ENCODE measurements at regions not wholly inside any gene's neighbourhood (a gene's known extent, or its start where the extent isn't known, plus 50 kb on each side); places are given as distances from the start of the nearest gene placed in this dataset.
"Not testable (repeated sequence)": the region's sequence is repeated elsewhere in the genome, so short reads cannot be mapped to it uniquely, and the experiment has no call there.

DNA sequence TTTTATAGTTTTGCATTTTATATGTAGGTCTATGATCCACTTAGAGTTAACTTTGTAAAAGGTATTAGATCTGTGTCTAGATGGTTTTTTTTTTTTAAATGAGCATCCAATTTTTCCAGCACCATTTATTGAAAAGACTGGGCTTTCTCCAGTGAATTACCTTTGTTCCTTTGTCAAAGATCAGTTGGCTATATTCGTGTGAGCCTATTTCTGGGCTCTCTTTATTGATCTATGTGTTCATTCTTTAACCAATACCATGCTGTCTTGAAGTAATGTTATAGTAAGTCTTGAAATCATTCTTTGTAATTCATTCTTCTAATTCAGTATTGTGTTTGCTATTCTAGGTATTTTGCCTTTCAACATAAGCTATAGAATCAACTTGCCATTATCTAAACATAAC, 165.4 kb upstream of the ARPP21 start:
- no peak for DNase-seq

DNA sequence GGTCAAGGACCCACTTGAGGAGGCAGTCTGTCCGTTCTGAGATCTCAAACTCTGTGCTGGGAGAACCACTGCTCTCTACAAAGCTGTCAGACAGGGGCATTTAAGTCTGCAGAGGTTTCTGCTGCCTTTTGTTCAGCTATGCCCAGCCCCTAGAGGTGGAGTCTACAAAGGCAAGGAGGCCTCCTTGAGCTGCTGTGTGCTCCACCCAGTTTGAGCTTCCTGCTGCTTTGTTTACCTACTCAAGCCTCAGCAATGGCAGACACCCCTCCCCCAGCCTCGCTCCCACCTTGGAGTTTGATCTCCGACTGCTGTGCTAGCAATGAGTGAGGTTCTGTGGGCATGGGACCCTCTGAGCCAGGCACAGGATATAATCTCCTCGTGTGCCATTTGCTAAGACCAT, 156.8 kb upstream of the ARPP21 start:
- DNase-seq, result not testable (repeated sequence)

DNA sequence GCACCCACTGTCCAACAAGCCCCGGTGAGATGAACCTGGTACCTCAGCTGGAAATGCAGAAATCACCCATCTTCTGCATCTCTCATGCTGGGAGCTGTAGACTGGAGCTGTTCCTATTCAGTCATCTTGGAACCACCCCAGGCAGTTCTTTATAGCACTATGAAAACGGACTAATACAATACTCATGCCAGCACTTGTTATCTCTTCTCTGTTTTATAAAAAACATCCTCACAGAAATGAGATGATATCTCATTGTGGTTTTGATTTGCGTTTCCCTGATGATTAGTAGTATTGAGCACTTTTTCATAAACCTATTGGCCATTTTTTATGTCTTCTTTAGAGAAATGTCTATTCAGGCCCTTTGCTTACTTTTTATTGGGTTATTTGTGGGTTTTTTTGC, 156.2 kb upstream of the ARPP21 start:
- no peak for DNase-seq

DNA sequence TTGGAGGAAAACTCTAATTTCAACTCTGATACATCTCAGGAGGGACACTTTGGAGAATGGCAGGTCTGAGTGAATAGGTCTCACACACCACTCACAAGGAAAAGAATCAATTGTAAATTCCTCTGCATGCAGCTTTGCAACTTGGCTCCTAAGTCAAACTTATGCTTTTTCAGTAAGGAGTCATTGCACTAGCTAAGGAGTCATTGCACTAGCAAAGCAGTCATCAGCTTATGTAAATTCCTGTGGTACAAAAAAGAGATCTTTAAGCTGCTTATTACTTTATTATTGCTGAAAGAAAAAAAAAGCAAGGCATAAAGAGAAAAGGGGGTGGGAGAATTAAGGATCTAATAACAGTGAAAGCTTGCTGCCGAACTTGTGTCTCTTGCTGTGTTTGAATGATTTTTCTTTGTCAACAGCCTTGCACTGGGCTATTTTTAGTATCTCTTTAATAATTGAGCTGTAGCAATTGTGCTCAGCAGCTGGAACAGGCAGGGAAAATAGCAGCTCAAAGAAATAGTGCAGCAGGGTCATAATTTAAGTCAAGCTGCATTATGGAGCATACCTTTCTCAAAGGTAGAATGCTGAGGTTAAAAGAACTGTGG, 154.3 kb upstream of the ARPP21 start:
- no peak for DNase-seq

DNA sequence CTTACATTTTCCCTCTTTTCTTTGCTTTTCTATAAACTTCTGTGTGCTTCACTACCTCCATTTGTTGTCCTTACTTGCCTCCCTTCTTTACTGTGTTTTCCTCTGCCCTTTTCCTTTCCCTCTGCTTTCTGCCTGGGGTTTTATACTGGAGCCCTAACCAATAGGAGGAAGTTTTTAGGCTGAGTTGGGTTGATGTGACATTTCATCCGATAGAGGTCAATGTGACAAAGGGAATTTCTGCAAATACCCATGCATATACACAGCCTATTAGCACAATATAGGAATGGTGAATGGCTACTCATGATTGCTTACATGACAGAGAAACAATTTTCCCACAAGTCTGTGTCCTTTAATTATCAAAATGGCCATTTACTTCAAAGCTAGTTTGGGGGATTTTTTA, 153.0 kb upstream of the ARPP21 start:
- DNase-seq, result no peak

DNA sequence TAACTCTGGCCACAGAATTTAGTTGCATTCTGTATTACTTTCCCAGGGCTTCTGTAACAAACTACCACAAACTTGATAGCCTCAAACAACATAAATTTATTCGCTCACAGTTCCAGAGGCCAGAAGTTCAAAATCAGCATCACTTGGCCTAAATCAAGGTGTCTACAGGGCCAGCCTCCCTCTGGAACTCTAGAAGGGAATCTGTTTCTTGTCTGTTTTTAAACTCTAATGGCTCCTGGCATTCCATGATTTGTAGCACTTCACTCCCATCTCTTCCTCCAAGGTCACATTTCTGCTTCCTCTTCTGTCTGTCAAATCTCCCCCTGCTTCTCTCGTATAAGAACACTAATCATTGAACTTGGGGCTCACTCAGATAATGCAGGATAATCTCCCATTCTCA, 151.9 kb upstream of the ARPP21 start:
- no peak for DNase-seq

DNA sequence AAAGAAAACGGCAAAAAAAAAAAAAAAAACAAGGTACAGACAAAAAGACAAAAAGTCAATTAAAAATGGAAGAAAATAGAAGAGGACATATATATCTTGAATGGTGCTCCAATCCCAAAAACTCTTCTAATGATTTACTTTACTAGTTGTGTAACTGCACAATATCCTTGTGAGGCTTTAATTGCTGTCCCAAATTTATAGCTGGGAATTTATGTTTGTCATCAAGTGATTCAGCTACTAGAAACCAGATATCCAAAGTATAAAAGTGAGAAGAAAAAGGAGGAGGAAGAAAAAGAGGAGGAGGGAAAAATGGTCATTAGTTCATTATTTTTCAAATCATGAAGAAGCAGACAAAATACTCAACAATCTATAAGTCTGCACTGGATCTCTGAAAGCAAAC, 150.8 kb upstream of the ARPP21 start:
- DNase-seq, result no peak

DNA sequence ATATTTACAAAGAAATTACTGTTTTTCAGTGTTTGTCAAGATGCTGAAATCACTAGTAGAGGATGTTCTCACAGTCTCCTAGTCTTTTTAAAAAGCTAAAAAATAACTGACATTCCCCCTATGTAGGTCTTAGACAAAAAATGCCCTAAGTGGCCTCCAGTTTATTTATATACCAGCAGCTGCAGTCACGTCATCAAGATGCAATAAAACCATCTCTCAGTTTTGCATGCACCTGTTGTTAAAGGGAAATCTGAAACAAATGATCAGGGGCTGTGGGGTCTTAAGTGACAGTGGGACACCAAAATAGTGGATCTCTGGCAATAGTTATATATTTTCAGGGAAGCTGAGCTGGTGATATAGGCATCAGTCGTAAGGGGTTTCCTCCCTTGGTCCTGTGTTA, 146.5 kb upstream of the ARPP21 start:
- no peak for DNase-seq

DNA sequence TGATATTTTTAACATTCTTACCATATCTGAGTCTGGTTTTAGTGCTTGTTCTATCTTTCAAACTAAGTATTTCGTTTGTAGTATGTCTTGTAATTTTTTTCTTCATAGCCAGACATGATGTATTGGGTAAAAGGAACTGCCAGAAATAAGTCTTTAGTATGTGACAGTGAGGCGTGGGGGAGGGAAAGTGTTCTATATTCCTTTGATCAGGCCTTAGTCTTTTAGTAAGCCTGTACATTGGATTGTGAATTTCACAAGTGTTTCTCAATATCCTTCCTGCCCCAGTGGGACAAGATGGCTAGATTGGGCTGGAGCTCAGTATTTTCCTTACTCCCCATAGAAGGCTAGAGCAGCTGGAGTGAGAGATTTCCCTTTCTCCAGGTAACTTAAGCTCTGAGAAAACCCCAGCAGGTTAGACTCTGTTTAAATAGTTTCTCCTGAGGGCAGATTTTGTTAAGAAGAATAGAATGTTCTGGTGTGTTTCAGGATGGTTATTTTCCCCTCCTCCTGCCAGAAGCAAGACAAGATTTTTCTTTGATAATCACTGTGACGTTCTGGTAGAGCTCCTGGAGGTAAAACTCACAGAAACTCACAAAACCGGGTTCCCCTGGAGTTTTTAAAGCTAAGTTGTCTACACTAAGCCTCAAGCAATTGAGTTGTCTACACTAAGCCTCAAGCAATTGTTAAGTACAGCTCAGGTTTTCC, 140.7 kb upstream of the ARPP21 start:
- DNase-seq, result no peak

DNA sequence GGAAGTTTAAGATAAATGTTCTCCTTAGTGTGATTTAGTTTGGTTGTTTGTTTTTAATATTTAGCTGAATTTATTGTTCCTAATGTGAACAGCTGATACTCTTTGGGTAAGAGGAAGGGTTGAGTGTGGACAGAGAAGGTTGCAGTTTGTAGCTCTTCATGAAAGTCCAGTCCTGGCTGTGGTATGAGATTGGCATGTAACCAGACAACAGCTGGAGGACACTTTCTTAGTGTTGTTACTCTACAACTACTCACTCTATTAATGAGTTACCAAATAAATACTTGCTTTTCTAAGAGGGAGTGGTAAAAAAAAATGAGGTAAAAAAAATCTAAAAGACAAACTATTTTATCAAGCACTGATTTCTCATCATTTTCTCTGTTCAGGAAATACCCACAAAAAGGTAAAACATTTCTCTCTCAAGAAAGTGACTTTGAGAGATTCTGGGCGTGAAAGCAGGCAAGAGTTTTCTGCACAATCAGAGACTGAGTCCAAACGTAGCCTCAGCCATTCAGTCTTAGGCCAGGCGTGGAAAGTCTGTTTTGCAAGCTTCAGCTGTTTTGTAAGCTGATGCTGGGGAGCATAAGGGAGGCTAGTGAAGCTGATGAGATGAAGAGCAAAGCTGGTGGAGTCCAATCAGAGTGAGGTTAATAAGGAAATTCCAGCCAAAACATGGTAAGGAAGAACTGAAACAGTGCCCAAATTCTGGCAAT, 138.5 kb upstream of the ARPP21 start:
- DNase-seq, result no peak

DNA sequence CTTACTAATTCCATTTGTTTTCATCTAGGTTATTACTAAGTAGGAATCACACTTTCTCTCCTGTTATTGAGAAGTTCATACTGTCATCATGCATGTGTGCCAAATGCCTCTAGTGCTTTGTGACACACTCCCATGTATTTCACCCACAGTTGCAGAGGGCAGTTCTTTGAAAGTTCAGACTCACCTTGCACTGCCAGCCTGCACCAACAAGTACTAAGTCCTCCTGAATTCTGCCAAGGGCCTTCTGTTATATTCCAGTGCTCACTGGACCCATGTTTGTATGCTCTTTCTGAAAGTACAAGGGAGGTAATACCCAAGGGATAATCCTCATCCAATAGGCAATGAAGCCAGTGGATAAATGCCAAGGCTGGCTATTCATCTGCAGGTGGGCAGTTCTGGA, 136.6 kb upstream of the ARPP21 start:
- DNase-seq, result no peak

DNA sequence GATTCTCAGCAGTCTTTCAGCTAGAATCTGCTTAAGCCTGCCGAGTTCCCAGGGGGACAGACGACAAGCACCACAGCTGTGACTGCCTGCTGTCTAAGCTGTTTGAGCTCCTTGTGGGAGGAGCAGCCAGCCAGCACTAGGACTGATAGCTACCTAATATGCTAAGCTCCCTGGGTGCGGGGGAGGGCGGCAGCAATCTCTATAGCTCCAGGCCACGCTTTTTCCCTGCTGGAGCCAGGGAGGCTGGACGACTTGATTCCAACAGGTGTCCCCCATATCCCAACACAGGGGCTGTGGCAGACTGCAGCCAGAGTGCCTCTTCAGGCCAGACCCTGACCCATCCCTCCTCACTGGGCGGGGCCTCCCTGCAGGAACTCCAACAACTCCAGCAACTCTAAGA, 134.1 kb upstream of the ARPP21 start:
- DNase-seq, result no peak

DNA sequence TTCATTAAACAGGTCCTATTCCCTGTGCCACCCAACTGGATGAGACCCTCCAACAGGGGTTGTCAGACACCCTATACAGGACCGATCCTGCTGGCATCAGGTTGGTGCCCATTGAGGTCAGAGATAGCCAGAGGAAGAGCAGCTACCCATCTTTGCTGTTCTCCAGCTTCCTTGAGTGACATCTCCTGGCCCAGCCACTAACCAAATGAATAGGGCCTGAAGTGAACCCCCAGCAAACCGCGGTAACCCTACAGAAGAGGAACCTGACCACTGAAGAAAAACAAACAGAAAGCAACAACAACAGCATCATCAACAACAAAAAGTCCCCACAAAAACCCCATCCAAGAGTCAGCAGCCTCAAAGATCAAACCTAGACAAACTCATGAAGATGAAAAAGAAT, 133.6 kb upstream of the ARPP21 start:
- no peak for DNase-seq

DNA sequence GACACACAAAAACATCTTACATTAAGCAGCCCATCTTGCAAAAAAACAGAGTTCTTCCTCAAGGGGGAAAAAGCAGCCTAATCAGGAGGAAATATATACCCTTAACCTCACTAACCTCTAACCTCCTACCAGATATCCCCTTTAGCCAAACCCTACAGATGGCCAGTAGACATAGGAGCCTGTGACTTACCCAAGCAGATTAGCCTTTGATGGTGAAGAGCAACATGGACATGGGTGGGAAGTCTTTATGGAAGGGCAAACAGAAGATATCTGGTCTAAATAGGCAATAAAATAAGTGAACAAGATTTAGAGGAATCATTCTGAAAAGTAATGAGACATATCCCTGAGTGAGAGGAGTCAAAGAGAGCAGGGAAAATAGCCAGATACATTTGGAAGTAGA, 119.4 kb upstream of the ARPP21 start:
- no peak for DNase-seq

DNA sequence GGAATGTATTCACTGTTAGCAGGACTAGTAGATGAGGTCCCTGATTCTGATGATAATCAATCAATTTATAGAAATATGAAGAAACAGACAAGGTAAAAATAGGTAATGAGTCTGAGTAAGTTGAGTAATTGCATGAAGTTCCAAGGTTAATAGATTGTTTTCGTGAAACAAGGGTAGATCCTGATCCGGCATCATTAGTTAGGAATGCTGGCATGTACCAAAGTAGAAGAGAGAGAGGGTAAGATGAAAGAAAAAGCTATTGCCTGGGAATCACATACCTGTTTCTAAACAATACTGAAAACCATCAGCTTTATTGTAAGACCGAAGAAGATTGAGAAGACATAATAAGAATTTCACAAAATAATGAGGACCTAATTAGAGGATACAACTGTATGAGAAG, 118.1 kb upstream of the ARPP21 start:
- DNase-seq, result no peak

DNA sequence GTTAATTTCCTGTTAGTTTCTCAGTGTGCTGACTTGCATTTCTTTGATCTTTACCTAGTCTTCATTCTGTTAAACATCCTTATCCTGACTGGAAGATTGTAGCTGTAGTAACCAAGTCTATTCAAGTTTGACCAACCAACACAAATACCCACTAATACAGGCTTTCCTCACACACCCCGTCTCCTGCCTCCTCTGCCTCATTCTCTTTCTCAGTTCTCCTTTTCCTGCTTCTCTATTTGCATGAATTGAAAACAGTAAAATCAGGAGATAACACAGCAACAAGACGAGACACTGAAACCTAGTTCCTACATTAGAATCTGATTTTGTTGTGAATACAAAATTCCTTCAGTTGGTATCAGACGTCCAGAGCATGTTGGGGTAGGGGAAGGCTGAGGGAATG, 116.9 kb upstream of the ARPP21 start:
- DNase-seq, result no peak

DNA sequence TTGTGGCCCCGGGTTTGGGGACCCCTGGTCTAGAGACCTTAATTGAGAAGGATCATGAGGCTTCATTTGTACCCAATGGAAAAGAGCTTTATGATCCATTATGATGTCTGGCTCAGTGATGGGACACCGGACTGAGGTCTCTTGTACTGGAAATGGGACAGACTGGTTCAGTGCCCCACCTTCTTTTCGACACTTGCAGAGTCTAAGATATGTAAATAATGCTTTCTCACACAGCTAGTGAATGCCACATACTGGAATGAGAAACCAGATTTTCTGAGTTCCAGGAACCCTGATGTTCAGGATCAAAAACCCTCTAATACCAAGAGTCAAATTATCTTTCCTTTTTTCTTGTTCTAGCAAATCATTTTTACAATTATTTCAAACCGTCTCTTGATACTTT, 116.3 kb upstream of the ARPP21 start:
- no peak for DNase-seq

DNA sequence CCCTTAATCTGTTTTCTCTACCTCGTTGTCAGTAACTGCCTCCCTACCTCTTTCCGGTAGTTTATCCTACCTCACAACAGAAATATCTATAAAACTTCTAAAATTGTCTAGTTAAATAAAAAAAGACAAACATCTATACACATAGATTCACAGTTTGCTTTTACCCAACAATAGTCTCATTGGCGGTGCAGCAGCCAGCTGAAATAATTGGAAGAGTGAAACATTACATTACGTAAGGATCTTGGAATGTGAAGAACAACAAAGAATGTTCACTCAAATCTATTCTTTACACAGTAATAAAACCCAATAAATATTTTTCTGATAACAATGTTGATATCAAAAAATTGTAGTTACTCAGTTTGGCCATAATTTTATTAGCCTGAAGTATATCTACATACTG, 115.5 kb upstream of the ARPP21 start:
- DNase-seq, result no peak

DNA sequence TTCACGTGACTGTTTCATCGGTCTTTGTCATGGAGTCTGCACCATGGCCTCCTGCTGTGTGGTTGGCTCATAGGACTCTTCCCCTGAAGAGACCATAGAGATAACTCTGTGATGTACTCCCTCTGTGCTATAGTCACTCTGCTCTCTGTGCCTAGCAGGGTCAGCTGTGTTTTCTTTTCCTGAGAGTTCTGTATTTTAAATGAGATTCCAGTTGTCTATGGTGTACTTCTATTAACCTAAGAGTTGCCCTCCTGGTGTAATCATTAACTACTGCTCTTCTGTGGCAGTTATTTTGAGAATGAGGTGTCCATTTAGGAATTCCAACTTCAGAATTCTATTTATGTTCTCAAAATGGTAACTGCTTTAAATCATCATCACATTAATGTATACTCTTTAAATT, 114.5 kb upstream of the ARPP21 start:
- DNase-seq, result no peak

DNA sequence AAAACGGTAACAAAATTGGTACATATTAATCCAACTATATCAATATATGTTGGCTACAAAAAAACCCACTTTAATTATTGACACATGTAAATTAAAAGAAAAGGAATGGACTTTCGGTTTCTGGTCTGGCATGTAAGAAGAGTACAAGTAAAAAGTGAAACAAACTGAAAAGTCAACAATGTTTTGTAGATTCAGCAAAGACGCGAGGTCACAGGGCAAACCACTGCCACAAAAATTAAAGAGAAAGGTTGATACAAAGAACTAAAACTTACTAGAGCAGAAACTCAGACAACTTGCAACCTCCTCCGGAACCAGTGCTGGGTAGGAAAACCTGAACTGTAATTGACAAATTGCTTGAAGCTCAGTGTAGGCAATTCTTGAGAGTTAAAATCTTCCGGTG, 110.6 kb upstream of the ARPP21 start:
- no peak for DNase-seq

DNA sequence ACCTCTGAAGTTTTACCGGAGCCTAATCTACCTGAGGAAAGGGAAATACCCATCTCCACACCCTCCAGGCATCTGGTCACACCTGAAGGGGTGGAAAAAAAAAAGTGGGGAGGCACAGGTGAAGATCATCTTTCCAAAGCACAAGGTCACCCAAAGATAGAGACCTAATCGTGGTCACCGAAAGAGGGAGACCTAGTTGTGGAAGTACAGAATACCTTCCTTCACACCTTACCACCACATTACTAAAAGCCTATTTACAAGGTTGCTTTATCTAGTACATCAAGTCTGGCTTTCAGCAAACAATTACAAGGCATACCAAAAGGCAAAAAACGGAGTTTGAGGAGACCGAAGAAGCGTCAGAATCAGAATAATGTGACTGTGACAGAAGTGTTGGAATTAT, 110.0 kb upstream of the ARPP21 start:
- no peak for DNase-seq

DNA sequence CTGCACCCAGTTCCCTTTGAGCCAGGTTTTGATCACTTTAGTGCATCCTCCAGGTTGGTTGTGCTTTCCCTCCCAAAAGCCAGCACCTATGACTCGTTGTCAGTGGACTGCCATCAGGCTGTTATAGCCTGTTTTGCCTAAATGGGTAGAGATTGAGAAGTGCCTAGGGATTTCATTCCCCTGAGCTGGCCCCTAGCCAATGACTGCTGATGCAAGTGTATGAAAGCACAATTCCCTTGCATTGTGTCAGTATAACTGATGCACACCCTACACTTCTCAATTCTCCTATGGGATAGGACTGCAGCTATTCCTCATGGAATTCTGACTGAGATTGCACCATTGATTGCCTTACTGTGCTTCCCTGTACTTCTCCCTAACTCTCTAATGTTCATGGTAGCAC, 102.1 kb upstream of the ARPP21 start:
- DNase-seq, result no peak

DNA sequence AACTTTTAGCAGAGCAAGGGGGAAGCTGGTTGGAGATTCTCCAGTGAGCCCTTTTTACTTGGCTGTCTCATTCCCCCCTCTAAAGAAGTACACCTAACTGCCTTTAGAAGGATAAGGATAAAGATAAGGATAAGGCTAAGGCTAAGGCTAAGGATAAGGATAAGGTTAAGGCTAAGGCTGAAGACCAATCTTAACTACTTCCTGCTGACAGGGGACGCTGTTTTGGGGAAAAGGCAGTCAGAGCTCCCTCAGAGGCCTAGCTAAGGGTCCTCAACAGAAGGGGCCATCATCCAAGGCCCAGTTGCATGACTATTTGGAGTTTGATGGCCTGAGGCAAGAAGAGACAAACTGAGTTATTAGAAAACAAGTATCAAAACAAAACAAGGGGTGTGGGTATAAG, 94.3 kb upstream of the ARPP21 start:
- no peak for DNase-seq

DNA sequence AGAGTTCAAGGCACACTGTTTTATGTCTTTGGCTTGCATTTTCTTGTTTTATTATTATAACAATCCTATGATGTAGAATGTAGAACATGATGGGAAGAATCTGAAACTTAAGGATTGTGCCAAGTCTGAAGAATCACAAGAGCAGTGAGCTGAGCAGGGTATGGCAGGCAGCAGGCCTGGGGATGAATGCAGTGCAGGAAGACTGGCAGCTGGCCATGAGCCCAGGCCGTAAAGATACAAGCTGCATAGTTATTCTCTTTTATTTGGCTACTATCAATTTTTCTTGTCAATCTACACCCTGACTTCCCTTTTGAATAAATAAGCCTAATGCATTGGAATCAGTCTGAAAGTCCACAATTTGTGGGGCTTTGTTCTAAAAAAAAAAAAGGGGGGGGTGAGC, 89.6 kb upstream of the ARPP21 start:
- no peak for DNase-seq

DNA sequence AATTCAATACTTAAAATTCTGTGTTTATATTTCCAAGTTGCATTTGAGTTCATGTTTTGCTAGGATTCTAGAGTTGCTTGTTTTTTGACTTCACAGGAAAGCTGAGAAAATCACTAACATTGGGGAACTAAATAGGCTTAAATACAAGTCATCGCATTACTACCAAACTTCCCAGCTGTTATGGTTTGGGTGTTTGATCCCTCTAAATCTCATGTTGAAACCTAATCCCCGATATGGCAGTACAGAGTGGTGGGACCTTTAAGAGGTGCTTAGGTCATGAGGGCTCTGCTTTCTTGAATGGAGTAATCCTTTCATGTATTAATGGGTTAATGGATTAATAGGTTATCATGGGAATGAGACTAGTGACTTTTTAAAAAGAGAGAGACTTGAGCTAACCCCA, 77.2 kb upstream of the ARPP21 start:
- DNase-seq, result no peak

Data from activated gamma-delta T cell treated with Interleukin-2 at 50 U/mL for 16 hours (primary cell).